DMS114 treated with DMSO at 0.1 percent for 48 hours (cell line): ENCODE measurements at regions not wholly inside any gene's neighbourhood (a gene's known extent, or its start where the extent isn't known, plus 50 kb on each side); places are given as distances from the start of the nearest gene placed in this dataset.

Experiments
- DNase-seq: peaks from one replicate; lab custom pipeline; 2025; ENCODE audit not compliant: unreplicated experiment; lab: John Stamatoyannopoulos, UW

DNA sequence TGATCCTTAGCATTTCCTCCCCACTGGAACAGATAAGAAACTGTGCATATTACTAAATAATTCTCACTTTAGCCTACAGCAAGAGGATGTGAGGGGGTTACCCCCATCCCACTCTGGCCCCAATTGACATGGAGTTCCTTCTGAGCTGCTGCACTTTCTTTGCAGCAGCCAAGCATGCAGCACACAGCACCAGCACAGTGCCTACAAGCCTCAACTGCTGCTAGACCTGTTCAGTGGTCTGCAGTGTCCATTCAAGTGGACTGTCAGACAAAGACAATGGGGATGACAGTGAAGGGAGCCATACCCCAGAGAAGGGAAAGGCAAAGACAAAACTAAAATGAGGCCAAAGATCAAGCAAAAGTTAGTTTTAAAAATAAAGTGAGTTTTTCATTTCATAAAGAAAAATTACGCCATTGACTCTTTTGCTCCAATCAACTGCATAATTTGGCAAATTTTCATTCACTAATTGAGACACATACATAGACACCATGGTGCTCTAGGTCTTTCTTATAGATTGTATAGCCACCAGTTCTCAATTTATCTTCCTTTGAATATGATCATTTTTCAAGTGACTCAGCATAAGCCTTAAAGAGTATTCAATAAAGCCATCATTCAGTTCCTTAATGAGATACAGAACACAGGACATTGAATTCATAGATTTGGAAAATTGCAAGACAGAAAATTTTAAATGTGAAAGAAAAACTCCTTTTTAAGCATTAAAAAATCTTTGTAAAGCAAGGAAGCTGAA lies 410.6 kb downstream of the HNRNPD start:
- no peak for DNase-seq

DNA sequence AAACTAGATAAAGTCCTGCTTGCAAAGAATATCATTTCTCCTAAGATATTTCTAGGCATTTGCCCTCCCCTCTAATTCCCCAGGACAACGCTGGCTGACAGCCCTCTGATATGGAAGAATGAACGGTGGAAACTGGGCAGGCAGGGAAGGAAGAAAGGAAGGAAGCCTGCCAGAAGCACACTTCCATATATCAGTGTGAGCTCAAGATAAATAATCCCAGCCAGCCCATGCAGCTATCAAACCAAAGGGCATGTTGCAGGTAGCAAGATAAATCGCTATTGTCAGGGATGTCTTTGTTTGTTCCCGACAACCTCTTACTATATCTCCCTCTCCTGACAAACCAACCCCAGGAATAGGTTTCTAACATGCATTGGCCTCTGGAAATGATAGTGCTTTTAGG lies 412.8 kb downstream of the HNRNPD start:
- DNase-seq: no peak

DNA sequence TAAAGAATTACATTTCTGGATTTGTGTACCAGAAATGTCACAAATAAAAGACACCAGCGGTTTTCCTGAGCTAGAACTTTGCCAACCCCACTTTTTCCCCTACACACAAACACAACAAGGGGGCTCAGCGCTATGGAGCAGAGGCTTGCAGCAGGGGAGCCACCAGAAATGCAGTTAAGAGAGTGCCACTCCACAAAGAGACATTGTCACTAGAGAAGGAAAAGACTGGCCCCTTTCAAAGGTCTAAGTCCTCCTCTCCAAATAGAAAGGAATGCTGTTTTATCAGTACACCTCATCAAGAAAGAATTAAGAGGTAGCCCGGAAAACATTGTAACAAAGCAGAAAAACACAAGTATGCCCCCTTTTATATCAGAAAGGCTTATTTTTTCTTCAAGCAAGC lies 419.5 kb downstream of the HNRNPD start:
- no peak for DNase-seq

DNA sequence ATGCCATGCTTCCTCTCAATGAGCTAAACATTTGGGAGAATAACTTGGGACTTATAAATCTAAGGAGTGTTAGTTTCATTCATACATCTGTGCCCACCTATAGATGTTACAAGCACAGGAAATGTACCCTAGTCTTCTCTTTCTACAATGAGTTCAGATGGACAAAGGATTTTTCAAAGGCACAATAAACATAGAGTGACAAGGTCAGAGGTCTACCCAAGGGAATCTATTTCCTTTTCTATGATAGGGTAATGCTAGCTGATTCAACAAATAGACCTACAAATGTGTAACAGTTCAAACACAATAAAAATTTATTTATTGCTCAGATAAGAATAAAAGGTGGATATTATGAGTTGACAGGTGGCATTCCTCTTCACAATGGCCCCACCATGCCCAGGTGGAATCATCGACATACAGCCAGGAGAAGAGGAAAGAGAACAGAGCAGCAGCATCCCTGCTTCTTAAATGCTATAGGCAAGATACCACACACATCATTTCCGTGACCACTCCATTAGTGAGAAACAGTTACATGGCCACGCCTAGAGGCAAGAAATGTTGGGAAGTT lies 421.8 kb downstream of the HNRNPD start:
- no peak for DNase-seq

DNA sequence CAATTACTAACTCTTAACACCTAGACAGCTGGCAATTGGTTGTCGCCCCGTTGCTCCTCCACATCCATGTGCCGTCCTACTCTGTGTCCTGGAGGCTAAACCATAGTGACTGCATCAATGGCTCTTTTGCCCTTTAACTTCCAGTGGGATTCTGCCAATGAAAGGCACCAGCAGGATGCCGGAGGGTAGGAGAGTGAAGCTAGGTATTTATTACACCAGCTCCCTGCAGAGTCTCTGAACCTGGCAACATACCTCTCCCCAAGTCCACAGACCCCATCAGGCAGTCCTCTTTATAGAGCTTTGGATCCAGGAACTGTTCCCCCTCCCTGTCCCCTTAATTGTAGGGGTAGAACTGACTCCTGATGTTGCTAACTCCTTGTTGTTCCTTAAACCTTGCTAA lies 426.8 kb downstream of the HNRNPD start:
- no peak for DNase-seq

DNA sequence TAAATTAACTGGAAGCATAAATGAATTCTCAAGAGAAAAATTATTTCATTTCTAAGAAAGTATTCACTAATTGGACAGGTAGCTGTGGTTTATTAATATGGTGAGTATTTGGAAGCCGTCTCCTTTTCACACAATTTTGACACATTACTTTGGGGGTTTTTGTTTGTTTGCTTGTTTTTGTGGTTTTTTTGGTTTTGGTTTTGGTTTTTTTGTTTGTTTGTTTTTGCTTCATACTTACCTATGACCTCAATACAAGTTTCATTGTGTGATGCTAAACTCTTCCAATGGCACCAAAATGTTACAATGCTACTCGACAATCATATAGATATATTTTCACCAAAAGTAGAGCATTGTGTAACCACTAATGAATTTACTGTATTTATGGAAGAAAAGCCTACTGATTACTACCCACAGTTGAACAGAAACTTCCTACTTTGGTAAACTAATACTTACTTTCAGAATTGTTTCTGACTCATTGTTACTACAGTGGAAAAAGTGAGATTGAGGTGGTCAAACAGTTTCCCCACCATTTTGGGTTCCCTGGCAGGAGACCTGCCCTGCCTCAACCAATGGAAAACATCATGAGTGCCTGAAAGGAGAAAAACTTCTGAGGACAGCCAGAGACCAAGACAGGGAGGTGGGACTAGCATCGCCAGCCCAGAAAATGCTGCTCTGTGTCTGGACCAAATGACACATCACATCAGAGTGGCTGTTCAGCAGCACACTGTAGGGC lies 443.1 kb downstream of the HNRNPD start:
- DNase-seq: no peak

DNA sequence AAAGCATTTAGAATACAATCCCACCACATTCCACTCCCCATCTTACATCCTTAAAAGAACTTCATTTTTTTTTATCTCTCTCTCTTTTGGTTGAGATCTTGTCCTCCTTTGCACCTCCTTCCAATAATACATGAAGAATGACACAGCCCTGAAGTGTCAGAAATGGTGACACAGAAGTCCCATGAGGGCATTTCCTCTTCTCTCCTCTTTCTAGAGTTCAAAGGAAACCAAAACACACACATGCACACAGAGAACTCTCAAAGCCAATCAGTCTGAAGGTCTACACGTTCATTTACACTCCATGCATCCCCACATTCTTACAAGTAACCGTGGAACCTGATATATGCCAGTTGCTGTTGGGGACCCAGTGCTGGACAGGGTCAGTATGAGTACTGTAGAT lies 450.7 kb downstream of the HNRNPD start:
- no peak for DNase-seq

DNA sequence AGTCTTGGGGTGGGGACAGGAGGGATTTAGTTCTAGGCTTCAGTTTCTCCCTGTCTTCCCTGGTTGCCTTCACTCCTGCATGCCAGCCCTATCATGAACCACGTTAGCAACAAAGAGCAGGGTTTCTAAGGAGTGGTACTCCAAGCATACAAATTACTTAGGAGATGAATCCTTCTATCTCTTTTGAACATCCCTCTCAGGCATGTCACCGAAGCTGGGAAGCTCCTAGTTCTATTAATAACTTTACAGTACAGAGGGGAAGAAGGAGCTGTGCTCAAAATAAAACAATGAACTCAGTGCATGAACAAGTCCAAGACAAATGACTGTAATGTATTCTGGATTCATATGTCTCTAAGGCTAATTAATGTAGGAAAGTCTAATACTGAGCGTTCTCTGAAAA lies 450.6 kb upstream of the RASGEF1B start:
- no peak for DNase-seq

DNA sequence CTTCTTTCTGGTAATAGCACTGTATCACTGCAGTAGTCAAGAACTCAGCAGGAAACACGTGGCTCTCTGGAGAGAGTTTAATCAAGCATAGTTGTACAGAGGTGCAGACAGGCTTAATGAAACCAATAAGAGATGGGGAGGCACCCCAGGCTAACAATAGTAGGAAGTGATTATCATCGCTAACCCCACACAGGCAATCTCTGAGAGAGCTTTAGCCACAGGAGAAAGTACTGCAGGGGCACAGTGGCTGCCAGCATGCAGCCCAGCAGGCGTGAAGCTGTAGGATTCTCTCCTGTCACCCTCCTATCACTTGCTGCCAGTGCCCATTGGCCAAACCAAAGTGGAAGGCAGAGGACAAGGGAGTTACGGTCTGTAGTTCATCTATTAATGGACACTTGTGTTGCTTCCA lies 450.0 kb upstream of the RASGEF1B start:
- DNase-seq: no peak

DNA sequence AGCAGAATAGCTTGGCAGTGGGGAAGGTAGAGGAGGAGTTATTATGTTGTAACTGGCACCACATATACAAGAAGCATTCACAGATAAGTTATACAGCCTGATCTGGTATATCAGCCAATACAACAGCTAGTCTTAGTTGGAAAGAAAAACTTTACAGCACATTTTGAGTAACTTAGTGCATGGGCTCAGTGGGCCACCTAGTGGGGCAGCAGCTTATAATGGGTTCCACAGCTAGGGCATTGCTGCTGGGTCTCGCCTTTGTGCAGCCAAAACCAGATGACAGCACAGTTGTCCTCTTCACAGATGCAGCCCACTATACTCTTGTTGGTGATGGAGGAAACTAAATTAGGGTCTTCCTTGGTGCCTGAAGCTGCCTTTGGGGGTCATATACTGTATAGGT lies 448.1 kb upstream of the RASGEF1B start:
- DNase-seq: no peak

DNA sequence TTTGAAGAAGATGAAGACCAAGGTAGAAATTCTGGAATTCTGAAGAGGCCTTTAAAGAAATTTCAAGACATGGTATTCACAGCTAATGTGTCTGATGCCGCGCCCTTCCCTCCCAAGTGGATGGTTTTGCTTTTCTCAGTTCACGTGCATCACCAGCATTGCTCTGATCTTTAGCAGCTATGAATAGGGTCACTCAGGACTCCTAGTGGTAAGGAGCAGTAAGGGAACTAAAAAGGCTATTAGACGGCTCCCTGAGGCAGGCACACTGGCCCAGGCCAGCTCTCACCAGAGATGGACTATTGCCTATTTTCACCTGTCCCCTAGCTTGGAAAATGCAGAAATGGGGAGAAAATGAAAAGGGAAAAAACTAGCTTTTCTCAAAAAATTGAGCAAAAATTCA lies 447.5 kb upstream of the RASGEF1B start:
- DNase-seq: no peak

DNA sequence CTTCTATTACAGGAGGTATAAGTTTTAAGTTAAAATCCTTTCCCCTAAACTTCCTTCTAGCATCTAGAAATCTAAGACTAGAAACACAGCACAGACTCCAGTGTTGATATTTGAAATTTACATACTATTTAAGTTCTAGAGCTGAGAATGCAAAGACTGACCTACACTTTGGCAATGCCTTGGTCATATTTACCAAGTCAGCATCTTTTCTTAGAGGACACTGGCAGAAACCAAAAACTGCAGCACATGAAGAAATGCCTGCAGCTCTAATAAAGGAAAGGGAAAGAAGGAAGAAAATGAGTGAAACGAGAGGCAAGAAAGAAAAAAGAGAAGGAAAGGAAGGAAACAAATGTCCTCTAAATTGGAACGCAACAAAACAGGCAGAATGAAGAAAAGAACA lies 443.7 kb upstream of the RASGEF1B start:
- DNase-seq: no peak

DNA sequence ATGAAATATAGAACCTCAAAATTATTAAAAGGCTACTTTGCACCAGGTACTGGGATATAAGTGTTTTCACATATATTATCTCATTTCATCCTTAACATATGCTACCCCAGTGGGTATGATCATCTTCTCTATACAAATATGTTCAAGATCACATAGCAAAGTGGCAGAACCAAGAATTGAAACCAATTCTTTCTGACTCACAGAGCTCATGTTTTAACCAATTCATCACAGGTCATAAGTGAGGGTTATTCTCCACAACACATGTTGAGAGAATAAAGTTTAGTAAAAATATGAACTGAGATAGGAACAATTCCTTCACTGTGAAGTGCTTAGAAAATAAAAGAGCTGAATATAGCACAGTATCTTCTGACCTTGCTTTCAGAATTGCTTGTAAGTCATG lies 442.9 kb upstream of the RASGEF1B start:
- no peak for DNase-seq

DNA sequence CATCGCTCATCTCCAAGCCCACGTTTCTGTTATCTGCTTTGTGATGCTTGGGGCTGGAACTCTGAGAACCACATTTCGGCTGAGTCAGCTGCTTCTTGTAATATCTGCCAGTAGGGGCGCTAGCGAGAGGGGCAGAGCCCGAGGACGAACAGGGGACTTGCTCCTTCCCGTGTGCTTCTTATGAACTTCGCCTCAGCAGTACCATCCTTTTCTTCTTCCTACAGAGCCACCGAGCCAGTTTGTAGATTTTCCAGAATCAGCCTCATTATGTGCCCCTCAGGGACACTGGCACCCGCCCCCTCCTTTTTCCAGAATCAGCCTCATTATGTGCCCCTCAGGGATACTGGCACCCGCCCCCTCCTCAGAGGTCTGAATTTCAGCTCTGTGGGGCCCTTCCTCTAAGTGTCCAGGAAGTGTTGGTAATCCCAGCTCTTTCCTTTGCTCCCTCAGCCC lies 441.7 kb upstream of the RASGEF1B start:
- no peak for DNase-seq

DNA sequence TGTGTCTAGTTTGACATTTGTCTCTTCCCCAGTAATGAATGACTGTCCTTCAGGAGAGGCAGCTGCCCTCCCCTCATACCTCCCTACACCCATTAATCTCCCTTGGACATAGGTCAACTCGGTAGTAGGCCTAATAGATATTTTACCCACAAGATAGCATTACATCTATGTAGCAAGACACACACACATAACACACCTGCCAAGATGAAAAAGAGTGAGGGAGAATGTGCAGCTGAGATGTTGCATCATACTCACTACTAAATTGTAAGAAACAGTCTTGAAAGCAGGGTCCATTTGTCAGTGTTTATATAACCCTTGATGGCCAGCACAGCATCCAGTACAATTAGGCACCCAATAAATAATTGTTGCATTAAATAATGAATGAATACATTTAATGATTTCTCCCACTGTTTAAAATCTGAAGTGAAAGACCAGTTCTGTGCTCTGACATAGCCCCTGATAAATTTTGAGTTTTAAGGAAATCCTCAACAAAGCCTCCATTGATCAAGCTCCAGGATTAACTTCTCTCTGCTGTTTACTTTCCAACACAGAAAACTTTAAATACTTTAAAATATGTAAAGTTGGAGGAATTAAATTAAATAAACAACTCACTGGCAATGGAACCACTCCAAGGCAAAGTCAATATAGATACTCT lies 440.8 kb upstream of the RASGEF1B start:
- no peak for DNase-seq

DNA sequence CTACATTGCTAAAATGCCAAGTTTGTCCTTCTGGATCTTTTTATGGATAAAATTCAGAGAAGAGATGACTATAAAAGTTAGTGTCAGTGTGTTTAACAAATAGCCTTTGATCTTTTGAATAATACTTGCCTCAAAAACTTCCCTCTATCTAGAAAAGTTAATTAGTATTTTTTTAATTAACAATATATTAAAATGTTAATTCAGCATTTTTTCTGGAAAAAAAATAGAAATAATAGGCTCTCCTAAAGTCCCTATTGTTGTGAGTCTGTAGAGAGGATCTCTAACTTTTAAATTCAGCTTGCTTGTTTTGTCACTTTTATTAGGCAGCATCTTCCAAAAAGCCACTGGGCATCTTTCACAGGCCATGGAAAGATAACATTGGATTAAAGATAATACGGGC lies 435.2 kb upstream of the RASGEF1B start:
- no peak for DNase-seq

DNA sequence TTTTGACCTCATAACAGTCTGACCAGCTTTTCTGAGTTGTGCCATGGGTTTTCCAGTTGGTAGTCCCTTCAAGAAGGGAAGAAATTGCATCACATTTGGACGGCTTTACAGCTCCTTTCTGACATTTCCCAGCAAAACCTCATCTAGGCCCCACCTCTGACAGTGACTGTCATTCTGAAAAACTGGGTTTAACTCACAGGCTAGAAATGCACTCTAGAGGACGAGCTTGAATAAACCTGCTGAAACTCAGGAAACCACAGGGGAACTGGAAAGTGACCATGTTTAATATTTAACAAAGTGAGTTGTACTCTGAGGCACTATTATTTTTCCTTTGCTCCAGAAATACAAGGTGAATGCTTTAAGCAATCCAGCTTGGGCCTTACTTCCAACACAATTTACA lies 434.3 kb upstream of the RASGEF1B start:
- no peak for DNase-seq

DNA sequence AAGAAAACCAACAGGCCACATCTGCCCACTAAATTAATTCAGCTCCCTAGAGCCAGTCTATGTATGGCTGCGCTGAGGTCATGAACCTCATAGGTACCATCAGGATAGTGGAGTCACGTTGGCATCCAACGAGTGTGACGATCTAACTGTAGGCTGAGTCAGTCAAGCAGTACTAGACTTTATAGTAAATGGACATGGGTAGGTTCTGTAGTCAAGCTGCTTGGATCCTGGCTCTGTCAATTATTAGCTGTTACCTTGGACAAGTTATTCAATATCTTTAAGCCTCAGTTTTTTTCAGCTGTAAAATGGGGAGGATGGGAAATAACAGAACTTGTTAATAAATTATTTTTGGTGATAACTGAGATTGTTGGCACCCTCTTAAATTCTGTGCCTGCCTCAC lies 432.4 kb upstream of the RASGEF1B start:
- DNase-seq: no peak

DNA sequence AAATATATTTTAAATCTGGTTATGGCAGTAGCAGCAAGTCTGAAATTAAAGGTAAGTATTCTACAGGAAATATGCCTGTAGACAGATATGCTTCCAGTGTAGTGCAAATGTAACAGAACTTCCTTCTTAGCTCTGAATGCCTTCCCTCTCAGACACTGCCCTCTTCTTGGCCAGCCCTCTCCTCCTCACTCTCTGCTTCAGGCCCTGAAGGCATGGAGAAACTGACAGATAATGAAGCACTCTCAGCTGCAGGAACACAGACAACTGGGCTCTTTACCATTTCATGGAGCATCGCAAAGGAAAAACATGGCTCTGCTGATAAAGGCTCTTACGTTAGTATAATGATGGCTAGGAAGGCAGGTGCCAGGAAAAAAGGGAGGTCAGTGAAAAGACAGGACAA lies 431.5 kb upstream of the RASGEF1B start:
- DNase-seq: no peak

DNA sequence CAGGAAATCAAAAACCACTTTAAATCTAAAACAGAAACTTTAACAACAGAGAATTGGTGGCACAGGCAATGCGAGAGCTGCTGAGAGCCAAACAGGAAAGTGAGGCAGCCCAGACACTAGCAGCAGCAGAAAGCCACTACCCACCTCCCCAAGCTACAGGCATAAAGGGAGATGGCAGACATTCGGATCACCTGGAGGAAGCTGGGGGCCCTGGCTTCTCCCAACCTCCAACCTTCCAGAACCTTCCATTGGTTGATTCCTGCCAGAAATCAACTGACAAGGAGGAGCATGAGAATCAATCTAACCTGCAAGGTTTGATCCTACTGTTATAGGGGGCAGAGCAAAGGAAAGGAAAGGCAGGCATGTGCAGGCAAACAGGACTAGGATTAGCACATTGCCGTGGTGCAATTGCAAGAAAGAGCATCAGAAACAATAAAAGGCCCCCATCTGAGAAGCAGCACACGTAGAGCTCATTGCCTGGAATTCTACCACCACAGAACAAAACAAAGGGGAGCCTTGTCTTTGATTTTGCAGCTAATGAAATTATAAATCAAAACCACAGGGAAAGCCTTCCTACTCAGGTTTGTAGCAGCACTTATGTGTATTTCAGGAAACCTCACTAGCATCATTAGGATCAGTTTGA lies 427.3 kb upstream of the RASGEF1B start:
- DNase-seq: no peak

DNA sequence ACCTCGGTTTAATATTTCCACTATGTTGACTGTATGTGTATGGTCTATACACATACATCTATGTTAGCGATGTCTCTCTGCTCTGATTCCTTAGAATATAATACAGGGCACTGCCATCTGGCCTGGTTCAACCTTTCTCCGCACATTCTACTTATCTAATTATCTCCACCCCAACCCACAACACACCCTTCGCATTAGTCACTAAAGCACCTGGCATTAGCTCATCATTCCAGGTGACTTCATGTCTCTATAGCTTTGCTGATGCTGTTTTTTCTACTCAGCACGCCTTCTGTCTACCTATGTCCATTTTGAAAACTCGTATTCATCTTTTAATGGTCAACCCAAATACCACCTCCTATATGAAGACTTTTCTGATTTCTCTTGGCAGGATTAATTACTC lies 425.2 kb upstream of the RASGEF1B start:
- DNase-seq: no peak
